HG02981 (cell line): ENCODE measurements at regions not wholly inside any gene's neighbourhood (a gene's known extent, or its start where the extent isn't known, plus 50 kb on each side); places are given as distances from the start of the nearest gene placed in this dataset.
"Not testable (repeated sequence)": the region's sequence is repeated elsewhere in the genome, so short reads cannot be mapped to it uniquely, and the experiment has no call there.

Source experiments
- ATAC-seq: cut with Tn5 transposase; IDR thresholded peaks from one replicate; pipeline ENCODE4 v1.9.1; 2021; ENCODE audit warnings: mild to moderate bottlenecking, moderate library complexity; ENCODE audit not compliant: unreplicated experiment

DNA sequence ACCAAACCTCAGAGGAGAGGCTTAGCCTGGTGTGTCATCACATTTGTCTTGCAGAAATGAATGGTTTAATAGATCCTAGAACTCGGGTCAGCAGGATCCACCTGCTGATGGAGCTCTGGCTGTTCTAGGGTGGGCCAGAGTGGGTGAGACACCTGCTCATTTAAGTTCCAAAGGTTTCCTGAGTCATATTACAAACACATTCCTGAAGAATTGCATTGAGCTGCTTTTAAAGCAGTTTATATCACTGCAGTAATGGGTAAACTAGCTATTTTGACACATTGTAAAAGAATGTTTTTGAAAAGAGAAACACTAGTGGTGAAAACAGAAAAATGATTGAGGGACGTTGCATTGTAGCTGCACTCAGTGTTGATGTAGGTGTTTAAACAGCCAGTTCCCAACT, 175.3 kb upstream of the TCF4 start:
- ATAC-seq, result no peak

GRCh38 chr18:55762424-55762823, 174.4 kb upstream of the TCF4 start:
- no peak for ATAC-seq

- ATAC-seq, result no peak
Measured at GRCh38 chr18:55753643-55754263, 165.8 kb upstream of the TCF4 start.

DNA sequence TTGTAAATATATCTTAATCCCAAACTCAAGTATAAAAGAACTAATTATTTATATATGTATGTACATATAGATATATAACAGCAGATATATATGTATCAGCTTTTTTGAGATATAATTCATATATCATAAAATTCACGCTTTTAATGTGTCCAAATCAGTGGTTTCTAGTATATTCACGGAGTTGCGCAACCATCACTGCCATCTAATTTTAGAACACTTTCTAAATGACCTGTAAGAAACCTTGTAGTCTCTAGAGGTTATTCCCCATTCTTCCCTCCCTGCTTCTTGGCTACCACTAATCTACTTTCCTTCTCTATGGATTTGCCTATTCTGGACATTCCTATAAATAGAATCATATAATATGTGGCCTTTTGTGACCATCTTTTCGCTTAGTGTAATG, 163.5 kb upstream of the TCF4 start:
- no peak for ATAC-seq

DNA sequence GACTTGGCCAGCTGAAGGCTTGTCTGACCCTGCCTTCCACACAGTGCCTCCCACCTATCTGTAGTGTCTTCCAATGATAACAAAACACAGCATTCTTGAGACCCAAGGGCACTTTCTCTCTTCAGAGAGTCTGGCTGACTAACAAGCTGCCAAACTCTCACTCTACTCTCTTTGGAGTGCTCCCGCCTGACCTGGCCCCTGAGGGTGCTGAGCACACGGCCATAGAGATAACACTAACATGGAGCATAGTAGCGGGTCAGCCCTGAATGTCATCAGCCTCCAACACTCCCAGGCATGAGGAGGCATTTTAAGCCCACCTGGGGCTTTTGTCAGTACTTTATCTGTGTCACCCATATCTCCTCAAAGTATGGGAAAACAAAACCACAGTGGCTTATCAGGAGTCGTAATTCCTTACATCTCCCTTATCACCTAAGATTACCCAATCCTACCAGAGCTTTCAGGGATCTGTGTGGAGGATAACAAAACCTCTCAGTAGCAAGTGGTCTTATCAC, 160.3 kb upstream of the TCF4 start:
- ATAC-seq, result no peak

- no peak for ATAC-seq
Measured at GRCh38 chr18:55744206-55744605, 156.2 kb upstream of the TCF4 start.

- no peak for ATAC-seq
Measured at GRCh38 chr18:55743736-55744135, 155.7 kb upstream of the TCF4 start.

- ATAC-seq, result no peak
Measured at GRCh38 chr18:55743133-55743532, 155.1 kb upstream of the TCF4 start.

- ATAC-seq, result no peak
Measured at GRCh38 chr18:55739488-55739887, 151.5 kb upstream of the TCF4 start.

GRCh38 chr18:55738483-55739114, 150.6 kb upstream of the TCF4 start:
- ATAC-seq, result no peak

- ATAC-seq, result no peak
Measured at GRCh38 chr18:55737781-55738468, 149.9 kb upstream of the TCF4 start.

GRCh38 chr18:55737266-55737665, 149.3 kb upstream of the TCF4 start:
- no peak for ATAC-seq

- ATAC-seq, result no peak
Measured at GRCh38 chr18:55735969-55736368, 148.0 kb upstream of the TCF4 start.

- no peak for ATAC-seq
Measured at GRCh38 chr18:55735199-55735855, 147.3 kb upstream of the TCF4 start.

DNA sequence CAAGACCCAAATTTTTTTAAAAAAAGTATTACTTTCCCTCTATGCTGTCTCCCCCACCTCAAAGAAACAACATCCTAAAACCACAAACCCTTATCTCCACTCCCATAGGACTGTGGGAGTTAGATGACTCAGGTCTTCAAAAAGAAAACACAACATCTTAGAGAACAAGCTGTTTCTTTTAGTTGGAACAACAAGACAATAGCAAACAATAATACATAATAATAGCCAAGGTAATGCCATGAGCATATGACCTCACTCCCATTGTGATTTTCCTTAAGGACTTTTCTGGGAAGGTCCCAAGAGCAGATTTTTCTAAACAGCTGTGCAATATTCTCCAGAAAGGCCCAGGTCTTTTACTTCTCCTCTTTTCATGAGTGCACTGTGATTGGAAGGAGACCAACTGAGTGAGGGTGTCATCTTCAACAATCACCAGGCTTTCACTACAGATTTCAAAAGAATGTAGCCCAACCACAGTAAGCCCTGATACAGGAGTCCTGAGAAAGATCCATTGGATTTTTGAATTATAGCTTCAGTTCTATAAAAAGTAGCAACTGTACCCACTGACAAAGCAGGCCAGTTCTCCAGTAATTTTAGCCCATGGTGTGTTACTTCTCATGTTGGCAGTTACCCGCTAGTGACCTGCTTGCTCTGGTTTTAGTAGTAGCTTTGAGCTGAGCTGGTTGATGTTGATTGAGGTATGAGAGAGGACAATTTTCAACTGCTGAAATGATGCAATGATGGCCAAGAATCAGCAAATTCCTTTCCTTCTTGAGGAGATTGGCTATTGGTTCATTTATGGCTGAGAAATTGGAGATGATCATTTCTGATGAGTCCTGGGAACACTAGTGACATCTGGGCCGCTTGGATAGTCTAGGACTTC, 144.5 kb upstream of the TCF4 start:
- no peak for ATAC-seq

GRCh38 chr18:55731594-55732042, 143.6 kb upstream of the TCF4 start:
- no peak for ATAC-seq

GRCh38 chr18:55721006-55721405, 133.0 kb upstream of the TCF4 start:
- ATAC-seq, result not testable (repeated sequence)

GRCh38 chr18:55713707-55714106, 125.7 kb upstream of the TCF4 start:
- no peak for ATAC-seq

DNA sequence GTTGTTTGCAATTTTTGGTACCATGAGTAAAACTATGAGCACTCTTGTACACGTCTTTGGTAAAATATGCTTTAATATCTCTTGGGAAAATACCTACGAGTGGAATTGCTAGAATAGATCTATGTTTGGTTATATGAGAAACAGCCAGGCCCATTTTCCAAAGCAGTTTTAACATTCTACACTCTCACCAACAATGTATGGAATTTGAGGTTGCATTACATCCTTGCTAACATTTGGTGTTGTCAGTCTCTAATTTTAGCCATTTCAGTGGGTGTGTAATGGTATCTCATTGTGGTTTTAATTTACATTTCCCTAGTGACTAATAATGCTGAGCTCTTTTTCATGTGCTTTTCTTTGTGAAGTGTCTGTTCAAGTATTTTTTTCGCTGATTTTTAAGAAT, 118.9 kb upstream of the TCF4 start:
- ATAC-seq, result no peak

DNA sequence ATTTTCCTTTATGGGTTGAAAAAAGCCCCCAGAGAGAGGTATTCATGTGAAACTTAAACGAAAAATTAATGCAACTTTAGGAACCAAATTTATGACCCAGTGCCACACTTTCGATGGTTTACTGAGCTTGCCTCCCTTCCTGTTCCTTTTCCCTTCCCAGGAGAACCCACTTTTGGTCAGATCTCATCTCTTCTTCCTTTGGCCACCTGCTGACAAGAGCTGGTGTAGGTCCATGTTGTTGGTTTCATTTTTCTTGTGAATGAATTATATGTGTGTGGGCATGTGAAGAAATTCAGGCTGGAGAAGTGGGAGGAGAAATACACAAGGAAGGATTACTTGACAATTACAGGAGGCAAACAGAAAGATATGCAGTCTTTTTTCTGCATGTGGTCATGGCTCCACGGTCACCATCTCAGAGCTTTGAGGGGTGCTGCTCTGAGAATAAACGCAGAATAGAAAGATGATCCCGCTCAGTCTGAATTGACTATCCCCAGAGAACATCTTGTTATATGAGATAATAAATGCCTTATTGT, 111.3 kb upstream of the TCF4 start:
- ATAC-seq, result no peak
